HG02642 (cell line): ENCODE measurements at regions not wholly inside any gene's neighbourhood (a gene's known extent, or its start where the extent isn't known, plus 50 kb on each side); places are given as distances from the start of the nearest gene placed in this dataset.

Experiments
- ATAC-seq: cut with Tn5 transposase; IDR thresholded peaks from one replicate; pipeline ENCODE4 v1.9.1; 2021; ENCODE audit warnings: mild to moderate bottlenecking; ENCODE audit not compliant: unreplicated experiment, poor library complexity

- ATAC-seq: no peak
These were observed 240.0 kb upstream of the BLID start for GRCh38 chr11:122355968-122356367.

GRCh38 chr11:122354025-122354697, 238.1 kb upstream of the BLID start:
- ATAC-seq: no peak

GRCh38 chr11:122353561-122353960, 237.5 kb upstream of the BLID start:
- ATAC-seq: no peak

- ATAC-seq: no peak
These were observed 232.8 kb upstream of the BLID start for GRCh38 chr11:122348659-122349409.

GRCh38 chr11:122346006-122346405, 230.0 kb upstream of the BLID start:
- ATAC-seq: no peak

GRCh38 chr11:122345586-122345985, 229.6 kb upstream of the BLID start:
- no peak for ATAC-seq

GRCh38 chr11:122344215-122344614, 228.2 kb upstream of the BLID start:
- ATAC-seq: no peak

- no peak for ATAC-seq
These were observed 227.2 kb upstream of the BLID start for GRCh38 chr11:122343210-122343609.

- no peak for ATAC-seq
These were observed 226.2 kb upstream of the BLID start for GRCh38 chr11:122342089-122342744.

GRCh38 chr11:122341477-122341876, 225.5 kb upstream of the BLID start:
- ATAC-seq: no peak

- no peak for ATAC-seq
These were observed 224.7 kb upstream of the BLID start for GRCh38 chr11:122340607-122341290.

- ATAC-seq: no peak
These were observed 223.5 kb upstream of the BLID start for GRCh38 chr11:122339436-122340060.

GRCh38 chr11:122337704-122338103, 221.7 kb upstream of the BLID start:
- no peak for ATAC-seq

- ATAC-seq: no peak
These were observed 221.2 kb upstream of the BLID start for GRCh38 chr11:122337241-122337640.

GRCh38 chr11:122336706-122337105, 220.7 kb upstream of the BLID start:
- no peak for ATAC-seq

GRCh38 chr11:122334546-122335339, 218.7 kb upstream of the BLID start:
- ATAC-seq: no peak

- no peak for ATAC-seq
These were observed 217.5 kb upstream of the BLID start for GRCh38 chr11:122333467-122333866.

GRCh38 chr11:122331079-122331478, 215.1 kb upstream of the BLID start:
- ATAC-seq: no peak

GRCh38 chr11:122330279-122330965, 214.4 kb upstream of the BLID start:
- no peak for ATAC-seq
